ENCODE measurements at regions not wholly inside any gene's neighbourhood (a gene's known extent, or its start where the extent isn't known, plus 50 kb on each side); places are given as distances from the start of the nearest gene placed in this dataset.

GRCh38 chr2:128663371-128664050 lies 344.8 kb upstream of the HS6ST1 start:
- no peaks in the 10 kb centered on the region for H3K9me3 ChIP-seq (ENCODE audit: low read depth)
- H3K9ac ChIP-seq: no peak overlapping the region
- H3K27me3 ChIP-seq: no peaks in the 10 kb centered on the region
- H3K4me3 Mint-ChIP-seq: no peak overlapping the region
- H3K27me3 Mint-ChIP-seq (ENCODE audit: insufficient read depth, low read depth): peaks cover 5% of the 10 kb centered on the region
- H3K4me1 Mint-ChIP-seq: peaks cover 21% of the 10 kb centered on the region
- no peak for DNase-seq (ENCODE audit: low spot score)
- H3K36me3 Mint-ChIP-seq: peaks cover 3% of the 10 kb centered on the region
- H3K36me3 ChIP-seq: no peaks in the 10 kb centered on the region
- no peak overlapping the region for H3K4me2 ChIP-seq
- no peaks in the 10 kb centered on the region for H4K20me1 ChIP-seq (ENCODE audit: low read depth)
- TF ChIP-seq EZH2 (IDR thresholded peaks at IDR 0.05) (no peak), CTCF (IDR thresholded peaks at IDR 0.05) (no peak)
- H3K4me1 ChIP-seq: peaks cover 5% of the 10 kb centered on the region
- H2AFZ ChIP-seq (replicated peaks): no peak overlapping the region
- H3K9me3 Mint-ChIP-seq: peaks cover 3% of the 10 kb centered on the region
- no peak overlapping the region for H3K4me3 ChIP-seq
- H3K27ac ChIP-seq: no peak overlapping the region
- H3K79me2 ChIP-seq (ENCODE audit: low read depth): no peaks in the 10 kb centered on the region
- H3K27ac Mint-ChIP-seq: peak overlapping the region; percentile 17
- H3F3A ChIP-seq (ENCODE audit: low read depth): no peaks in the 10 kb centered on the region

DNA sequence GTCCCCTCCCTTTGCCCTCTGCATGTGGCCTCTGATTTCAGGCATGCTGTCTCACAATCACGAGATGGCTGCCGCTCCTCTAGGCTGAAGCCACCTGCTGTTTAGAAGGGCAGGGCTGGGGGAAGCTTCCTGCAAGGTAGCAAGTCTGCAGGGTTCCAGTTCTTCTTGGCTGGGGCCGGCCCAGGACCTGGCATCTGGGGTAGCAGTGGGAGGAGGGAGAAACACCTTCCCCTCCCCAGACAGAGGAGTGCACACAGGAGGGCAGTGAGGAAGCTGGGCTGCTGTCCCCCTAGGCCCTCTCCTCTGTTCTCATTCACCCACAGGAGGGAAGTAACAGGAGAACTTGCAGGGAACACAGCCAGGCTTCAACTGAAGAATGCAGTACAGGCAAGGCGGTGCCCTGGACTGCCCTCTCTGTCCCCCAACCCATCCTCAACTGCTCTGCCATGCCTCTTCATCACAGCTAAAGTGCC lies 345.9 kb upstream of the HS6ST1 start:
- H3K27ac ChIP-seq: no peak overlapping the region
- DNase-seq (ENCODE audit: low spot score): peak; percentile 30
- Mint-ChIP-seq H3K27me3 (ENCODE audit: insufficient read depth, low read depth) (peaks cover 5% of the 10 kb centered on the region), H3K4me3 (no peak overlapping the region), H3K4me1 (peaks cover 25% of the 10 kb centered on the region), H3K27ac (peak overlapping the region; percentile 91), H3K9me3 (peaks cover 3% of the 10 kb centered on the region), H3K36me3 (peaks cover 3% of the 10 kb centered on the region)
- peaks cover 5% of the 10 kb centered on the region for H3K4me1 ChIP-seq
- H3K36me3 ChIP-seq: no peaks in the 10 kb centered on the region
- H2AFZ ChIP-seq (replicated peaks): peak overlapping the region; percentile 82
- no peaks in the 10 kb centered on the region for H4K20me1 ChIP-seq (ENCODE audit: low read depth)
- no peaks in the 10 kb centered on the region for H3K27me3 ChIP-seq
- H3K9me3 ChIP-seq (ENCODE audit: low read depth): no peaks in the 10 kb centered on the region
- H3K4me3 ChIP-seq: no peak overlapping the region
- no peaks in the 10 kb centered on the region for H3F3A ChIP-seq (ENCODE audit: low read depth)
- no peak overlapping the region for H3K4me2 ChIP-seq
- no peak overlapping the region for H3K9ac ChIP-seq
- no peaks in the 10 kb centered on the region for H3K79me2 ChIP-seq (ENCODE audit: low read depth)
- TF ChIP-seq CTCF (IDR thresholded peaks at IDR 0.05) (no peak), EZH2 (IDR thresholded peaks at IDR 0.05) (no peak), EZH2phosphoT487 (IDR thresholded peaks at IDR 0.05) (no peak)

- Histone ChIP-seq H3K9me3 (ENCODE audit: low read depth) (no peaks in the 10 kb centered on the region), H3F3A (ENCODE audit: low read depth) (no peaks in the 10 kb centered on the region), H3K9ac (no peak overlapping the region), H3K4me2 (no peak overlapping the region), H3K27ac (no peak overlapping the region), H4K20me1 (ENCODE audit: low read depth) (no peaks in the 10 kb centered on the region), H3K27me3 (no peaks in the 10 kb centered on the region), H3K36me3 (no peaks in the 10 kb centered on the region), H3K79me2 (ENCODE audit: low read depth) (no peaks in the 10 kb centered on the region), H2AFZ (replicated peaks) (no peak overlapping the region), H3K4me3 (no peak overlapping the region), H3K4me1 (peaks cover 5% of the 10 kb centered on the region)
- DNase-seq (ENCODE audit: low spot score): no peak
- Mint-ChIP-seq H3K27ac (peak overlapping the region; percentile 91), H3K4me3 (no peak overlapping the region), H3K27me3 (ENCODE audit: insufficient read depth, low read depth) (peaks cover 5% of the 10 kb centered on the region), H3K4me1 (peaks cover 27% of the 10 kb centered on the region), H3K36me3 (no peaks in the 10 kb centered on the region), H3K9me3 (peaks cover 3% of the 10 kb centered on the region)
- TF ChIP-seq EZH2phosphoT487 (IDR thresholded peaks at IDR 0.05): no peak
- TF ChIP-seq CTCF (IDR thresholded peaks at IDR 0.05): no peak
- no peak for TF ChIP-seq EZH2 (IDR thresholded peaks at IDR 0.05)
Measured at GRCh38 chr2:128665113-128665512, 346.4 kb upstream of the HS6ST1 start.

All from neural progenitor cell (in vitro differentiated cells).